GM12865 (cell line): ENCODE measurements at regions not wholly inside any gene's neighbourhood (a gene's known extent, or its start where the extent isn't known, plus 50 kb on each side); places are given as distances from the start of the nearest gene placed in this dataset.

ENCODE experiments used
- DNase-seq: peaks from one replicate; pipeline ENCODE4 v3.0.0; 2010; ENCODE audit warnings: low read depth
- H3K4me3 ChIP-seq: 2 replicates; pipeline ENCODE4 v1.5.1; 2011; ENCODE audit warnings: mild to moderate bottlenecking, low read depth, low read length, control low read depth
- CTCF ChIP-seq: IDR thresholded peaks from 2 replicates; pipeline ENCODE4 v1.5.1; 2011; ENCODE audit warnings: low read length, control low read depth, low read depth, inconsistent platforms; ENCODE audit not compliant: insufficient read depth; ENCODE audit errors: missing control alignments

GRCh38 chr1:51025374-51025773 is 55.3 kb downstream of the CDKN2C start:
- DNase-seq, result no peak
- TF ChIP-seq CTCF, result no peak
- no peak overlapping the region for H3K4me3 ChIP-seq

GRCh38 chr1:51032936-51033335 is 62.9 kb downstream of the CDKN2C start:
- no peak overlapping the region for H3K4me3 ChIP-seq
- DNase-seq, result no peak
- TF ChIP-seq CTCF, result no peak

DNA sequence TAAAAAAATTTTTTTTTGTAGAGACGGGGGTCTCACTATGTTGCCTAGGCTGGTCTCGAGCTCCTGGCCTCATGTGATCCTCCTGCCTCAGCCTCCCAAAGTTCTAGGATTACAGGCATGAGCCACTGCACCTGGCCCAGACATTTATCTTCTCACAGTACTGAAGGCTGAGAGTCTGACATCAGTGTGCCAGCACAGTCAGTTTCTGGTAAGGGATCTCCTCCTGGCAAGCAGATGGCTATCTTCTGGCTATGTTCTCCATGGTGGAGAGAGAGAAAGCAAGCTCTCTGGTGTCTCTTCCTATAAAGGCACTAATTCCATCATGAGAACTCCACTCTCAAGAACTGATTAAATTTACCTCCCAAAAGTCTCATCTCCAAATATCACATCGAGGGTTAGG is 57.8 kb upstream of the C1orf185 start:
- H3K4me3 ChIP-seq, result no peak overlapping the region
- no peak for DNase-seq
- TF ChIP-seq CTCF, result no peak

- DNase-seq, result peak; percentile 24
Measured at GRCh38 chr1:51044834-51045233, 57.2 kb upstream of the C1orf185 start.

GRCh38 chr1:51048021-51048420 is 54.0 kb upstream of the C1orf185 start:
- no peak overlapping the region for H3K4me3 ChIP-seq
- no peak for TF ChIP-seq CTCF
- DNase-seq, result no peak

More at GRCh38 chr1:51044834-51045233, 57.2 kb upstream of the C1orf185 start:
- peak; percentile 13 for TF ChIP-seq CTCF
- H3K4me3 ChIP-seq, result no peak overlapping the region

DNA sequence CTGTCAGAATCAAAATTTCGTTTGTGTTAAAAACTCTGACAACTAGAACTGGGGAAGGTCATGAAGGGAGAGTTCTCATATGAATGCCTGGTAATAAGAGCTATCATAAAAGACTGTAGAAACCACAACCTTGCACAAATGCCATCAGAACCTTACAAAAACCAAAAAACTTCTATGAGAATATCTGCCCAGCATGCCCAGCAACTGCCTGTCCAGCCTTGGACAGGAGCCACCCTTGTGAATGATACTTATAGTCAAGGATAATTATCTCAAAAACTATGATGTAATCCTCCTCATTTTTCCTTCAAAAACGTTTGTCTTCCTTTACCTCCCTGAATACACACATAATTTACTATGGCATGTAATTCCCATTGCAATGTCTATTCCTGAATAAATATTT is 53.4 kb upstream of the C1orf185 start:
- TF ChIP-seq CTCF, result no peak
- DNase-seq, result no peak
- H3K4me3 ChIP-seq, result no peak overlapping the region
